Activated CD8-positive, alpha-beta memory T cell treated with anti-CD3 and anti-CD28 coated beads, Interleukin-2, amount 50 U/mL, for 1 hour (primary cell): ENCODE measurements at regions not wholly inside any gene's neighbourhood (a gene's known extent, or its start where the extent isn't known, plus 50 kb on each side); places are given as distances from the start of the nearest gene placed in this dataset.

ENCODE experiments used
- DNase-seq: peaks from one replicate; pipeline ENCODE4 v3.0.0-alpha.2; 2020; ENCODE audit errors: extremely low read depth

- DNase-seq: no peak
Observed at GRCh38 chr2:129689653-129690448, 289.6 kb upstream of the RAB6C start.

DNA sequence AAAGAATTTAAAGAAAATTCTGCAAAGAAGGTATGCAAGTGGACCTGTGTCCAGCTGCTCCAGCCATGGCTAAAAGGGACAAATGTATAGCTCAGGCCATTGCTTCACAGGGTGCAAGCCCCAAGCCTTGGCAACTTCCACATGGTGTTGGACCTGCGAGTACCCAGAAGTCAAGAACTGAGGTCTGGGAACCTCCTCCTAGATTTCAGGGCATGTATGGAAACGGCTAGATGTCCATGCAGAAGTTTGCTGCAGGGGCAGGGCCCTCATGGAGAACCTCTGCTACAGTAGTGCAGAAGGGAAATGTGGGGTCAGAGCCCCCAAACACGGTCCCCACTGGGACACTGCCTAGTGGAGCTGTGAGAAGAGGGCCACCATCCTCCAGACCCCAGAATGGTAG, 284.0 kb upstream of the RAB6C start:
- no peak for DNase-seq

DNA sequence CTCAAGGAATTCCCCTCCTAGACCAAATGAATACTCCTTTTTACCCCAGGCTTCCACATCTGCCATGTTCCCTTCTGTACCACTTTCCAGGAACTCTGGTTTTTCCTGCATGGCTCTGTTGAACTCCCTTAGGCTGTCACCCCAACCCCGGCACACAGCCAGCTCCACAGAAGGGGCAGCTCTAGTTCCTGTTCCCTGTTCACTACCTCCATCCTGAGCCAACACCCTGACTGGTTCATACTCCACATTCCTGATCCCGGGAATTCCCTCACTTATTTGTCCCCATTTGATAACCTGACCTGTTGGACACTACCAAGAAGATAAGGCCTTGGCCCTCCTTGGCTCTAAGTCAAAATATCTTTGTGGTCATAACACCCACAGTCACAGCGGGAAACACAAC, 280.9 kb upstream of the RAB6C start:
- no peak for DNase-seq

- no peak for DNase-seq
Observed at GRCh38 chr2:129699781-129700573, 279.5 kb upstream of the RAB6C start.

- DNase-seq: no peak
Observed at GRCh38 chr2:129702416-129703176, 276.9 kb upstream of the RAB6C start.

GRCh38 chr2:129705085-129705484, 274.4 kb upstream of the RAB6C start:
- no peak for DNase-seq

DNA sequence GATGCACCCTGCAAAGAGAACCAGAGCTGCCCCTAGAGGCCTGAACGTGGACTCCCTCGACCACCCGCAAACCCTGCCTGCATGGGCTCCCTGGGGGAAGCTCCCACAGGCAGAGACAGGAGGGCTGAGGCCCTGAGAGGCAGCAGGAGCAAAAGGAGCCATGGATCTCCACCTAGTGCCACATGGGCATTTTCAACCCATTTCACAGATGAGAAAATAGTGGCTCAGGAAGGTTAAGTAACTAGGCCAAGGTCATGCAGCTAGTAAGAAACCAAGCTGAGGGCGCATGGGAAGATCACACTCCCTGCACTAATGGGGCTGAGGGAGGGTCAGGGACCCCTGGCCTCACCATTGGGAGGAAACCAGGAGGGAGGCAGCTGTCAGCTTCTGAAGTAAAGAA, 271.7 kb upstream of the RAB6C start:
- no peak for DNase-seq

DNA sequence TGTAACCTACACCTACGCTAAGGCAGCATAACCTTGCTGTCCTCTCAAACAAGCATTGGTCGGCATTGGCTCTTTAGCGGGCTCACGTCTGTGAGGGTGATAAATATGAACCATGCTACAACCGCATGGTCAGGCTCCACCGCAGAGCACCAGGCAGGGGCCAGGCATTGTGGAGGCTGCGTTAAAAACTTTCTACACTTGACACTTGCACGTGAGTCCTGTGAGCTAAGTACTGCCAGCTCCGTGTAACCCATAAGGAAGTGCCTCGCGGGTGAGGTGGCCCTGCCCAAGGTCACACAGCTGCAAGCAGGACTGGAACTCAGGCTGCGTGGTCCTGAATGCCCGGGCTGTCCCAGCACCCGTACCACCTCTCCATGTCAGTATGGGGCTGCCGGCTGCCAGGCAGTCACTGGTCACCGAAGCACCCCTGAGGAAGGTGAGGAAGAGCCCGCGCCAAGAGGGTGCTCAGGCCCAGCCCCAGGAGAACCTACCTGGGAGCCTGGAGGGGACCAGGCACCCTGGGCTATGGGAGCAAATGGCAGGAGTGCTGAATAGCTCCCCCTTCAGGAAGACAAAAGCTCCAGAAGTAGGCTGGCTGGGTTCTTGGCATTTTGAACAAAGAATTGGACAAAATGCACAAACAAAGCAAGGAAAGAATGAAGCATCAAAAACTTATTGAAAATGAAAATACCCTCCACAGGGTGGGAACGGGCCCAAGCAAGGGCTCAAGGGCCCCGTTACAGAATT, 271.1 kb upstream of the RAB6C start:
- no peak for DNase-seq

DNA sequence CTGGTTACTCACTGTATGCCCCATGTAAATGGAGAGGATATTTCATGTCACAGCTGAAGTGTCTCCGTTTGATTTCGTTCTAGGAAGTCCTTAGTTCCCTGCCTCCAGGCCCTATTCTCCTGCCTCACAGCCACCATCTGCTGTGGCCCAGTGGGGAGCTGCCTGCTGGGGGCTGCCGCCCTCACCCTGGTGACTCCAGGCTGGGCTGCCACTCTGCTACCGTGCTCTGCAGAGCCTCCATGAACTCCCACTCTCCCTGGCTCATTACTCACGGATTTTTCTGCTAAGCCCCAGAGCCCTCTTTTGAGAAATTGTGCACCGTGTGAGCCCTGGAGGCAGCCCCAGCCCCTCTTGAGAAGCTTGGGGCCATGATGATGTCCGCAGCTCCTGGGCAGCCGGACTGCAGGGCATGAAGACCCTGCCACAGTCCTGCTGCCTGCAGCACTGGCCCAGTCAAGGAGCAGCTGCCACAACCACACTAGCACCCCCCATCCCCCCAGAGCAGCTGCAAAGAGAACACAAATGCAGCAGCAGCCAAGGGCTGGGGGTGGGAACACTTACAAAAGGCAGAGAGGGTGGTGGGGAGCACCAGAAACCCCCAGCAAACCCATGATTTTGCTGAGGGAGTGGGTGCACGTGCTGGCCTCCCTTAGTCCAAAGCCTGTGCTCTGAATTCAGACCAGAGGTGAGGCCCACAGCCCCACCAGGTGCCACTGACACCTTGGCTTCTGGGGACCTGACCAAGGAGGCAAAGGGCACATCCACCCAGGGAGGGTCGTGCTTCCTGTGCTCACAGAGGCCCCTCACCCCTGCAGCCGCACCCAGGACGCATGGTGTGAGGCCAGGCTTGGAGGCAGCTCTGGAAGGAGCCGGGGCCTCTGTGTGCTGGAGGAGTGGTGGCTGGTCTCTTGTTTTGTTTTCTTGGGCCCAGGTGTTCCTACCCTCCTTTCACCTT, 270.2 kb upstream of the RAB6C start:
- no peak for DNase-seq

- no peak for DNase-seq
Observed at GRCh38 chr2:129709956-129710598, 269.4 kb upstream of the RAB6C start.

- DNase-seq: no peak
Observed at GRCh38 chr2:129710670-129711495, 268.6 kb upstream of the RAB6C start.

DNA sequence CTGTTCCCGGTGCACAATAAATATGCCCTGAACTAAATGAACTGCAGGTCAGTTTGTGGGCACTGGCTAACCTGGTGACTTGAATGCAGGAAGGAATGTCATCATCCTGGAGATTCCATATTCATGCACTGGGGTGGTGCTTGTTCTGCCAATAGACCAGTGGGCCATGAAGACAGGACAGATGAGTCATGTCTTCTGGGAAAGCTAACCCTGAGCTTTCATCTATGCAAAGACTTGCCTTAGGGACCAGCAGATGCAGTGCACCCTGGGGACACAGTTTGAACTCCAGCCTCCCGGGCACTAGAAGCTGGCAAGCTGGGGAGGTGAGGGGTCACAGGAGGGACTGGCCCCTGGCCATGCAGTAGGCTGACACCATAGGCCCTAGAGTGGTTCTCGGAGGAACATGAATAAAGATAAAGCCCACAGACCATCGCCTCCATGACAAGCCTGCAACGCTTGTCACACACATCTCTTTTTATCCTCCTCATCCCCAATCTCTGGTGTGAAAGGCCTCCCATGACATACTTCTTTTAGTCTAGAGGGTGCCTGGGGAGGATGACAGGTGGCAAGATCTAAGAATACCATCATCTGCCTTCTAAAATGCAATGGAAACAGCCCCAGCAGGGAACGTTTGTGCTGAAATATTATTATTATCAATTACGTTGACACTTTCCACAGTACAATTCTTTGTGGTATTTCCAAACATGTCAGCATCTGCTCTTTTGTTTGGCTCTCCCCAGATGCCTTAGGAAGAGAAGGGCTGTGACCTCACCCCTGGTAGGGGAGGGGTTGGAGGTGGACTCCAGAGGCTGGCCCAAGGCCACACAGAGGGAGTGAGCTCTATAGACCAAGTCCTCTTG, 267.4 kb upstream of the RAB6C start:
- DNase-seq: no peak

GRCh38 chr2:129712676-129712985, 266.8 kb upstream of the RAB6C start:
- no peak for DNase-seq

GRCh38 chr2:129713337-129713736, 266.1 kb upstream of the RAB6C start:
- DNase-seq: no peak

GRCh38 chr2:129716781-129717559, 262.5 kb upstream of the RAB6C start:
- DNase-seq: no peak

DNA sequence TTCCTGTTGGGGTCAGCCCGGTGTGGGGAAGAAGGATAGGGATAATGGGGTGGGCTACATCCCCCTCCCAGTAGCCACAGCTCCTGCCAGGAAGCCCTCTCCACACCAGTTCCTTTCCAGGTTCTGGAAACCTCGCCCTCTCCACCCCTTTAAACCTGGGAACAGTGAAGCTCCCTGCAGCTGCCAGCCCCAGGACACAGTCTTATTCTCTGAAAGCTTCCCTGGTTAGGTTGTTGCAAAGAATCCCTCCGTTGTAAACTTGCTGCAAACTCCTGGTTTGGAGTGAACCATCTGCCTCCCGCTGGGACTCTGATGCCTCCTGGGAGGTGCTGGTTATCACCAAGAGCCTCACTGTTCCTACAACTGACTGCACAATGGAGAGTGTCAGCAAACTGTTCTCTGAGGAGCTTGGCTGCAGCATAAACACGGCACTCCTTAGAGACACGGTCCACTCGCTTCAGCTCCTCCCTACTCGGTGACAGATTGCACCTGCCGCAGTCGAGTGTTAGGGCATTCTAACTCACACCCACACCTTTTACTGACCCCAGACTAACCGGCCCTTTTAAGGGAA, 261.8 kb upstream of the RAB6C start:
- DNase-seq: no peak

DNA sequence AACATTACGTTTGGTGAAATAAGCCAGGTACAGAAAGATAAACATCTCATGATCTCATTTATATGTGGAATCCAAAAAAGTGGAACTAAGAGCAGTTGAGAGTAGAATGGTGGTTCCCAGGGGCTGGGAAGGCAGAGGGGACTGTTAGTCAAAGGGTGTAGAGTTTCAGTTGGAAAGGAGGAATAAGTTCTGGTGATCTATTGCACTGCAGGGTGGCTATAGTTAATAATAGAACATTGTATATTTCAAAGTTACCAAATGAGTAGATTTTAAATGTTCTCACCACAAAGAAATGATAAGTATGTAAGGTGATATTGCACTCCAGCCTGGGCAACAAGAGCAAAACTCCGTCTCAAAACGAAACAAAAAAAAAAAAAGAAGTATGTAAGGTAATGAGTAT, 260.1 kb upstream of the RAB6C start:
- DNase-seq: no peak
